GM12874 (cell line): ENCODE measurements at regions not wholly inside any gene's neighbourhood (a gene's known extent, or its start where the extent isn't known, plus 50 kb on each side); places are given as distances from the start of the nearest gene placed in this dataset.

Experiments used
- CTCF ChIP-seq: IDR thresholded peaks from 2 replicates; pipeline ENCODE4 v1.5.1; 2011; ENCODE audit warnings: low read depth, mild to moderate bottlenecking, control low read depth, low read length, moderate library complexity; ENCODE audit not compliant: insufficient read depth

GRCh38 chr1:83515578-83516154 lies 483.3 kb downstream of the TTLL7 start:
- TF ChIP-seq CTCF = no peak

GRCh38 chr1:83512373-83513193 lies 486.3 kb downstream of the TTLL7 start:
- no peak for TF ChIP-seq CTCF

- TF ChIP-seq CTCF = no peak
Observed at GRCh38 chr1:83511146-83511726, 487.7 kb downstream of the TTLL7 start.

GRCh38 chr1:83509301-83509781 lies 489.6 kb downstream of the TTLL7 start:
- TF ChIP-seq CTCF = no peak

GRCh38 chr1:83508485-83509151 lies 490.3 kb downstream of the TTLL7 start:
- TF ChIP-seq CTCF = no peak

GRCh38 chr1:83505148-83505547 lies 493.8 kb downstream of the TTLL7 start:
- TF ChIP-seq CTCF = no peak

- TF ChIP-seq CTCF = no peak
Observed at GRCh38 chr1:83503153-83503552, 495.8 kb downstream of the TTLL7 start.
